ENCODE measurements at regions not wholly inside any gene's neighbourhood (a gene's known extent, or its start where the extent isn't known, plus 50 kb on each side); places are given as distances from the start of the nearest gene placed in this dataset.

DNA sequence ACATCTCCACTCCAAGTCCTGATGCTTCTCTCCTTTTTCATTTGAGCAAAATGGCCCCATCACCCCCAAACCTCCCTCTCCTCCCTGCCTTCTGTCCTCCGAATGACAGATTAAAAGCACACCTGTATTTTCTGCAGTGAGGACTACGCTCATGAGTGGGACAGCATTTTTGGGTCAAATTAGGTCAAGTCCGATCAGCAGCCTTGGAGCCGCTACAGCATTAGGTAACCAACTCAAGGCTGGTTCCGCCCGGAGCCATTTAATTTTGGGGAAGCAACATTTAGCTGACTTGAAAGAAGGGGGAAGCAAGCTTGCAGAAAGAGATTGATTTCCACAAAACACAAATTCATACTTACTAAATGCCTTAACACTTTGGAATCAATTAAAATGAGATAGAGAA is 324.1 kb upstream of the CDH5 start:
- Histone ChIP-seq H3K27ac (ENCODE audit: low read depth, low read length) (no peak overlapping the region), H3K4me3 (ENCODE audit: low read length) (no peak overlapping the region), H3K27me3 (ENCODE audit: control insufficient read depth, low read length) (no peaks in the 10 kb centered on the region), H3K9me2 (replicated peaks; ENCODE audit: control insufficient read depth, low read length) (no peaks in the 10 kb centered on the region), H3K36me3 (ENCODE audit: control insufficient read depth, low read length) (no peaks in the 10 kb centered on the region), H3K9me3 (ENCODE audit: control insufficient read depth, insufficient read depth, low read length) (no peaks in the 10 kb centered on the region), H3K4me2 (ENCODE audit: low read length) (no peak overlapping the region), H3K4me1 (ENCODE audit: control insufficient read depth, low read length) (no peaks in the 10 kb centered on the region), H3K79me2 (ENCODE audit: control insufficient read depth, low read length) (no peaks in the 10 kb centered on the region), H3F3A (ENCODE audit: control insufficient read depth, insufficient read depth) (no peaks in the 10 kb centered on the region), H4K20me1 (ENCODE audit: control insufficient read depth, insufficient read depth, low read depth, low read length) (no peaks in the 10 kb centered on the region)
- TF ChIP-seq EZH2phosphoT487 (IDR thresholded peaks at IDR 0.05; ENCODE audit: borderline replicate concordance, low read length), result no peak
- TF ChIP-seq, protein P1, sequence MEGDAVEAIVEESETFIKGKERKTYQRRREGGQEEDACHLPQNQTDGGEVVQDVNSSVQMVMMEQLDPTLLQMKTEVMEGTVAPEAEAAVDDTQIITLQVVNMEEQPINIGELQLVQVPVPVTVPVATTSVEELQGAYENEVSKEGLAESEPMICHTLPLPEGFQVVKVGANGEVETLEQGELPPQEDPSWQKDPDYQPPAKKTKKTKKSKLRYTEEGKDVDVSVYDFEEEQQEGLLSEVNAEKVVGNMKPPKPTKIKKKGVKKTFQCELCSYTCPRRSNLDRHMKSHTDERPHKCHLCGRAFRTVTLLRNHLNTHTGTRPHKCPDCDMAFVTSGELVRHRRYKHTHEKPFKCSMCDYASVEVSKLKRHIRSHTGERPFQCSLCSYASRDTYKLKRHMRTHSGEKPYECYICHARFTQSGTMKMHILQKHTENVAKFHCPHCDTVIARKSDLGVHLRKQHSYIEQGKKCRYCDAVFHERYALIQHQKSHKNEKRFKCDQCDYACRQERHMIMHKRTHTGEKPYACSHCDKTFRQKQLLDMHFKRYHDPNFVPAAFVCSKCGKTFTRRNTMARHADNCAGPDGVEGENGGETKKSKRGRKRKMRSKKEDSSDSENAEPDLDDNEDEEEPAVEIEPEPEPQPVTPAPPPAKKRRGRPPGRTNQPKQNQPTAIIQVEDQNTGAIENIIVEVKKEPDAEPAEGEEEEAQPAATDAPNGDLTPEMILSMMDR (IDR thresholded peaks at IDR 0.05; ENCODE audit: low read depth, low read length, poor library complexity, severe bottlenecking), result no peak

DNA sequence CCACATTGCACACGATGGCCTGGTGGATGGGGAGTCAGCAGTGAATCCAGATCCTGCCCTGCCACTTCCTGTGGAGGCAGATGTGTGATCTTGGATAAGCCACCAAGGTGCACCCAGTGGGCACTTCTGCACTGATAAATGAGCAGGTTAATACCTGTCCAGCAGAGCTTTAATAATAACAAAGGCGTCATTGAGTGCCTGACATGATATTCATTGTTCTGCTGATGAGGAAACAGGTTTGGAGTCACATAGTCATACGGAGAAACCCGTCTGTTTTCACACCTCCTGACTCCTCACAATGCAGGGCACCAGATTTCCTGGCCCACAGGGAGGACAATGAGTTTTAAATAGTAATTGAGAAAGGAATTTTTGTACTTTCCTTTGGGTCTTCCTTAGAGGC is 324.6 kb upstream of the CDH5 start:
- H3K4me1 ChIP-seq (ENCODE audit: control insufficient read depth, low read length), result no peaks in the 10 kb centered on the region
- H3K79me2 ChIP-seq (ENCODE audit: control insufficient read depth, low read length), result no peaks in the 10 kb centered on the region
- no peak overlapping the region for H3K4me2 ChIP-seq (ENCODE audit: low read length)
- no peak overlapping the region for H3K27ac ChIP-seq (ENCODE audit: low read depth, low read length)
- TF ChIP-seq, protein P1 (IDR thresholded peaks at IDR 0.05; ENCODE audit: low read depth, low read length, poor library complexity, severe bottlenecking), result no peak
- no peak for TF ChIP-seq EZH2phosphoT487 (IDR thresholded peaks at IDR 0.05; ENCODE audit: borderline replicate concordance, low read length)
- no peaks in the 10 kb centered on the region for H3K9me3 ChIP-seq (ENCODE audit: control insufficient read depth, insufficient read depth, low read length)
- H4K20me1 ChIP-seq (ENCODE audit: control insufficient read depth, insufficient read depth, low read depth, low read length), result no peaks in the 10 kb centered on the region
- no peaks in the 10 kb centered on the region for H3K36me3 ChIP-seq (ENCODE audit: control insufficient read depth, low read length)
- no peaks in the 10 kb centered on the region for H3K27me3 ChIP-seq (ENCODE audit: control insufficient read depth, low read length)
- H3K4me3 ChIP-seq (ENCODE audit: low read length), result no peak overlapping the region
- H3F3A ChIP-seq (ENCODE audit: control insufficient read depth, insufficient read depth), result no peaks in the 10 kb centered on the region
- no peaks in the 10 kb centered on the region for H3K9me2 ChIP-seq (replicated peaks; ENCODE audit: control insufficient read depth, low read length)

DNA sequence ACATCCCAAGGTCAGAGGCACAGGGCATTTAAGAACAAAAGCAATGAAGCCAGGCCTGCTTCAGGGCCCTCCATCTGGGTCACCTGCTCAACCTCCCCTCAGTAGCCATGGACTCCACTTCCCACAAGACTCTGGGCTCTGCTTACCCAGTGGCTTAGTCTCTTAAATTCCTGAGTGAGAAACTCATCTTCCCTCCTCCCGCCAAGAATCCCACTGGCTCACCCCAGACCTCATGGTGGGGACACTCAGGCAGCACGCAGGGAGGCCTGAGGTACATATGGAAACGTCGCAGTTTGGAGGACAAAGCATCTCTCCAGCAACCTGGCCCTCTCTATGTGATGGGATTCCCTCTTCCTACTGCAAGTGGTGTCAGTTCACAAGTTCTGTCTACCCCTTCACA is 326.7 kb upstream of the CDH5 start:
- H3K27ac ChIP-seq (ENCODE audit: low read depth, low read length), result no peak overlapping the region
- H3K27me3 ChIP-seq (ENCODE audit: control insufficient read depth, low read length), result no peaks in the 10 kb centered on the region
- H3K36me3 ChIP-seq (ENCODE audit: control insufficient read depth, low read length), result no peaks in the 10 kb centered on the region
- TF ChIP-seq, protein P1 (IDR thresholded peaks at IDR 0.05; ENCODE audit: low read depth, low read length, poor library complexity, severe bottlenecking), result no peak
- TF ChIP-seq EZH2phosphoT487 (IDR thresholded peaks at IDR 0.05; ENCODE audit: borderline replicate concordance, low read length), result no peak
- no peaks in the 10 kb centered on the region for H3K4me1 ChIP-seq (ENCODE audit: control insufficient read depth, low read length)
- H3K9me3 ChIP-seq (ENCODE audit: control insufficient read depth, insufficient read depth, low read length), result no peaks in the 10 kb centered on the region
- no peak overlapping the region for H3K4me3 ChIP-seq (ENCODE audit: low read length)
- H3F3A ChIP-seq (ENCODE audit: control insufficient read depth, insufficient read depth), result no peaks in the 10 kb centered on the region
- H3K79me2 ChIP-seq (ENCODE audit: control insufficient read depth, low read length), result no peaks in the 10 kb centered on the region
- H4K20me1 ChIP-seq (ENCODE audit: control insufficient read depth, insufficient read depth, low read depth, low read length), result no peaks in the 10 kb centered on the region
- no peak overlapping the region for H3K4me2 ChIP-seq (ENCODE audit: low read length)
- H3K9me2 ChIP-seq (replicated peaks; ENCODE audit: control insufficient read depth, low read length), result no peaks in the 10 kb centered on the region

Data from DOHH2 (cell line).